ENCODE measurements at regions not wholly inside any gene's neighbourhood (a gene's known extent, or its start where the extent isn't known, plus 50 kb on each side); places are given as distances from the start of the nearest gene placed in this dataset.
A peak's percentile ranks its signal among the peaks of the same experiment; 100 is the strongest.

GRCh38 chr10:9238041-9238440 lies 1183.6 kb downstream of the GATA3 start:
- intact Hi-C loops (cut with DNase I), result no loop called here
- FAIRE-seq, result no peak
- Histone ChIP-seq H3K9me3 (no peaks in the 10 kb centered on the region), H3K27ac (no peak overlapping the region), H3K27me3 (peaks cover 0 to 18% (median 2%) of the 10 kb centered on the region in 4 donors), H3K4me3 (no peak overlapping the region), H3K36me3 (no peaks in the 10 kb centered on the region), H3K4me1 (no peaks in the 10 kb centered on the region)
- 60 to 71% methylated on average over 4 of the region's 4 CpGs for WGBS, 2 donors
- no peak for DNase-seq
- TF ChIP-seq CTCF (IDR thresholded peaks at IDR 0.05), result no peak
- ATAC-seq, result no peak

DNA sequence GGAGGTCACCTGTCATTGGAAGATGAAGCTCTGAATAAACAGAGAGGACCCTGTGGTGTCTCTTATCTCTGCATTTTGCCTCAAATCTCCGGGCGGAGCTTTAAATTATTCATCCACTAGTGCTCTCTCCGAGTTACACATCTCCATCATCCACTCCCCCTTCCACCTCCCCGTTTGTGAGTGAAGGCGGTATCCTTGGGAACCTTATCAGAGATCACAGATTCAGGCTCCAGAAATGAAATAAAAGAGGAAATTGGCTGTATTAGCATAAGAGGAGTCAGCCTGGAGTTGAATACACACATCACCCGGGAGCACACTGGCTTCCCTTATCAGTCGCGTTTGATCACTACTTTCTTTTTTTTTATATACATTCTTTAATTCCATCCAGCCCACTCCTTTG lies 1184.8 kb downstream of the GATA3 start:
- Histone ChIP-seq H3K9me3 (no peaks in the 10 kb centered on the region), H3K4me1 (no peaks in the 10 kb centered on the region), H3K4me3 (no peak overlapping the region), H3K27ac (no peak overlapping the region), H3K27me3 (peaks cover 0 to 18% (median 0%) of the 10 kb centered on the region in 4 donors), H3K36me3 (no peaks in the 10 kb centered on the region)
- DNase-seq (no peak), ATAC-seq (no peak), FAIRE-seq (no peak)
- WGBS, 2 donors, result 21 to 25% methylated on average over 8 of the region's 8 CpGs
- intact Hi-C loops (cut with DNase I), result no loop called here
- no peak for TF ChIP-seq CTCF (IDR thresholded peaks at IDR 0.05)

- TF ChIP-seq CTCF (IDR thresholded peaks at IDR 0.05), result no peak
- ATAC-seq, result peak; percentile 88 to 99 (median 96)
- no peak overlapping the region for H3K27ac ChIP-seq
- no peak for FAIRE-seq
- H3K36me3 ChIP-seq, result no peaks in the 10 kb centered on the region
- WGBS, 2 donors, result 41% methylated on average over 6 of the region's 6 CpGs
- intact Hi-C loops (cut with DNase I), result no loop called here
- no peaks in the 10 kb centered on the region for H3K4me1 ChIP-seq
- no peaks in the 10 kb centered on the region for H3K27me3 ChIP-seq
- DNase-seq, result peak in 5 of 6 donors; percentile 23 to 69 (median 57)
- no peak overlapping the region for H3K4me3 ChIP-seq
- H3K9me3 ChIP-seq, result no peaks in the 10 kb centered on the region
These were observed 1189.5 kb downstream of the GATA3 start for GRCh38 chr10:9243941-9244411.

DNA sequence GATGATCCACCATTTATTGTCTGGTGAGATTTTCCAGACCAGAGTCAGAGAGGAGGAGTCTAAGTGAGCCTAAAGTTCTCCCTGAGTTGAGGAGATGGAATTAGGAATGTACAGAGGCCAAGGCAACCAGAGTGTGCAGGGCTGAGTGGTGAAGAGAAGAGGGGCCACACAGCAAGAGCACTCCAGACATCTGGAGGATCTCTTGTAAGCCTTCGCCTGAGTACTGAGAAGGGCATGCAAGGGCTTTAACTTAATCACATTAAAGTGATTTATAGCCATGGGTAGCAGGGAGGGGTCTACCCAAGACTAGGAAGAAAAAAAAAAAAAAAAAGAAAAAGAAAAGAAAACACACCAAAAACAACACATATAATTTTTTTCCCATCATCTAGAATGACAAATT lies 1190.4 kb downstream of the GATA3 start:
- Histone ChIP-seq H3K27me3 (no peaks in the 10 kb centered on the region), H3K27ac (no peak overlapping the region), H3K36me3 (no peaks in the 10 kb centered on the region), H3K4me1 (no peaks in the 10 kb centered on the region), H3K9me3 (no peaks in the 10 kb centered on the region), H3K4me3 (no peak overlapping the region)
- intact Hi-C loops (cut with DNase I), result no loop called here
- no peak for TF ChIP-seq CTCF (IDR thresholded peaks at IDR 0.05)
- FAIRE-seq (no peak), DNase-seq (no peak), ATAC-seq (no peak)
- 75 to 98% methylated on average over 1 of the region's 1 CpG for WGBS, 2 donors

- H3K9me3 ChIP-seq, result no peaks in the 10 kb centered on the region
- H3K27ac ChIP-seq, result no peak overlapping the region
- TF ChIP-seq CTCF (IDR thresholded peaks at IDR 0.05), result no peak
- intact Hi-C loops (cut with DNase I), result no loop called here
- ATAC-seq, result no peak
- no peaks in the 10 kb centered on the region for H3K36me3 ChIP-seq
- DNase-seq, result no peak
- H3K4me1 ChIP-seq, result no peaks in the 10 kb centered on the region
- no peaks in the 10 kb centered on the region for H3K27me3 ChIP-seq
- FAIRE-seq, result no peak
- H3K4me3 ChIP-seq, result no peak overlapping the region
These were observed 1198.6 kb downstream of the GATA3 start for GRCh38 chr10:9253121-9253520.
